RWPE1 (cell line): ENCODE measurements at regions not wholly inside any gene's neighbourhood (a gene's known extent, or its start where the extent isn't known, plus 50 kb on each side); places are given as distances from the start of the nearest gene placed in this dataset.

ENCODE experiments used
- CTCF ChIA-PET: fragments of 350-600 bp; sonication (Branson Sonifier 250); formaldehyde crosslinking; extraction: SDS; loops from one replicate; lab custom pipeline; 2021; lab: Yijun Ruan, JAX
- POLR2A ChIA-PET: fragments of 400-600 bp; formaldehyde crosslinking; extraction: SDS; loops from one replicate; lab custom pipeline; 2020; ENCODE audit warnings: antibody characterized with exemption; ENCODE audit not compliant: low non-redundant PET; lab: Yijun Ruan, JAX
- DNase-seq: peaks from one replicate; pipeline ENCODE4 v3.0.0; 2012; ENCODE audit warnings: low spot score
- H3K27ac ChIP-seq: fragments of 450-650 bp; 2 replicates; pipeline ENCODE4 v1.5.1; 2017
- TF ChIP-seq, protein P1 (sequence below): fragments of 450-650 bp; conservative IDR thresholded peaks from 2 replicates; pipeline ENCODE4 v1.5.1; 2017; ENCODE audit warnings: low read depth, mild to moderate bottlenecking

- ChIA-PET POLR2A (no interaction called here), CTCF (no interaction called here)
- TF ChIP-seq, protein P1, sequence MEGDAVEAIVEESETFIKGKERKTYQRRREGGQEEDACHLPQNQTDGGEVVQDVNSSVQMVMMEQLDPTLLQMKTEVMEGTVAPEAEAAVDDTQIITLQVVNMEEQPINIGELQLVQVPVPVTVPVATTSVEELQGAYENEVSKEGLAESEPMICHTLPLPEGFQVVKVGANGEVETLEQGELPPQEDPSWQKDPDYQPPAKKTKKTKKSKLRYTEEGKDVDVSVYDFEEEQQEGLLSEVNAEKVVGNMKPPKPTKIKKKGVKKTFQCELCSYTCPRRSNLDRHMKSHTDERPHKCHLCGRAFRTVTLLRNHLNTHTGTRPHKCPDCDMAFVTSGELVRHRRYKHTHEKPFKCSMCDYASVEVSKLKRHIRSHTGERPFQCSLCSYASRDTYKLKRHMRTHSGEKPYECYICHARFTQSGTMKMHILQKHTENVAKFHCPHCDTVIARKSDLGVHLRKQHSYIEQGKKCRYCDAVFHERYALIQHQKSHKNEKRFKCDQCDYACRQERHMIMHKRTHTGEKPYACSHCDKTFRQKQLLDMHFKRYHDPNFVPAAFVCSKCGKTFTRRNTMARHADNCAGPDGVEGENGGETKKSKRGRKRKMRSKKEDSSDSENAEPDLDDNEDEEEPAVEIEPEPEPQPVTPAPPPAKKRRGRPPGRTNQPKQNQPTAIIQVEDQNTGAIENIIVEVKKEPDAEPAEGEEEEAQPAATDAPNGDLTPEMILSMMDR, result no peak
Observed at GRCh38 chr18:44502221-44502620, 178.5 kb upstream of the SETBP1 start.

DNA sequence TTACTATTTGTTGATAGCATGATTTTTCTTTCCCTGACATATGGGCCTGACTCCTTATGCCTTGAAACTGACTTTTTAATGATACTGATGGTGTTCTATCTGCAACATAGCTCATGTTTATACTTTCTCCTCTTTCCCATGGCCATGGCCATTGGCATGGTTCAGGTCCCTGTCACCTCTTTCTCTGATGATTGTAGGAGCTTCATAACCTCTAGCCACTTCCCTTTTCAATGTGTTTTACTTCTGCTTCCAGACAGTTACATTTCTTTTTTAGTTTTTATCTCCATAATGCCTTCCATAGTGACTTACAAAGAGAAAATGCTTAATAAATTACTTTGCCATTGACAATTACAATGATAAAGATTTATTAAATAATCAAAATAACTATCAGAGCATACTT lies 177.9 kb upstream of the SETBP1 start:
- CTCF ChIA-PET, result no interaction called here
- no peak for DNase-seq

More at GRCh38 chr18:44502221-44502620, 178.5 kb upstream of the SETBP1 start:
- no peak for DNase-seq
- no peak overlapping the region for H3K27ac ChIP-seq

GRCh38 chr18:44503854-44504253 lies 176.8 kb upstream of the SETBP1 start:
- ChIA-PET CTCF (no interaction called here), POLR2A (no interaction called here)
- TF ChIP-seq, protein P1, result no peak
- no peak for DNase-seq
- H3K27ac ChIP-seq, result no peak overlapping the region

More for the DNA sequence above, 177.9 kb upstream of the SETBP1 start:
- POLR2A ChIA-PET, result no interaction called here
- H3K27ac ChIP-seq, result no peak overlapping the region
- TF ChIP-seq, protein P1, result no peak

DNA sequence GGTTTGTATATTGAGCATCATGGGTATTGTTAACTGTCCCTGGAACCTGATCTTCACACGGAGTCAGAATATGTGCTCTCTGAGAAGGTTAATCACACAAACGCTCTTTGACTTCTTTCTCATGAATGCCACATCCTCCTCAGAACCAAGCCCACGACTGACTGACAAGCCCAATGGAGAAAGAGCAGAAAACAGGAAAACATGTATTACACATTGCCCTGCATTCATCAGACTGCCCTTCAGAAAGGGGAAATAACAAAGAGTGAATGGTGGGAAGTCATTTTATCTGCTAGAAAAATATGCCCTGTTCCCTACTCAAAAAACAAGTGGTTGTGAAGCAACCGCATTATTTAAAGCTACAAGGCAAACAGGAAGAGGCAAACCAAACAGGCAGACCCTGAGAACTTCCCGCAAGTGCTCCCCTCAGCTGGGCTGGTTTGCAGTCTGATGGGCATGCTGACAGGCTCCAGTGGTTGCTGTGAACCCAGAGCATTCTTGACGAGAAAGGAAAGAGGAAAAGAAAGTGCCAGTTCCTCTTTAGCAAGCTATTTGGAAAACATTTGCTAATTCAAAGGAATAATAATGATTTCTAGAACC lies 172.9 kb upstream of the SETBP1 start:
- CTCF ChIA-PET, result no interaction called here
- no peak overlapping the region for H3K27ac ChIP-seq
- TF ChIP-seq, protein P1, result no peak
- POLR2A ChIA-PET, result no interaction called here
- no peak for DNase-seq

- CTCF ChIA-PET, result no interaction called here
- no peak overlapping the region for H3K27ac ChIP-seq
- POLR2A ChIA-PET, result no interaction called here
- no peak for DNase-seq
- TF ChIP-seq, protein P1, result no peak
Observed at GRCh38 chr18:44508474-44508873, 172.2 kb upstream of the SETBP1 start.

- H3K27ac ChIP-seq, result no peak overlapping the region
- ChIA-PET CTCF (interaction anchor here (0.7 kb wide), 1 partner anchor 176 kb away, joined by 5 read pairs; no protein-coding TSS in a partner anchor), POLR2A (no interaction called here)
- DNase-seq, result no peak
- TF ChIP-seq, protein P1, result no peak
Observed at GRCh38 chr18:44509048-44509447, 171.6 kb upstream of the SETBP1 start.
